CD4-positive, alpha-beta T cell treated with Interleukin-6 for 4 hours (primary cell): ENCODE measurements at regions not wholly inside any gene's neighbourhood (a gene's known extent, or its start where the extent isn't known, plus 50 kb on each side); places are given as distances from the start of the nearest gene placed in this dataset.

Experiments
- DNase-seq: peaks from one replicate; pipeline ENCODE4 v3.0.0-alpha.2; 2020; ENCODE audit warnings: mixed read lengths

DNA sequence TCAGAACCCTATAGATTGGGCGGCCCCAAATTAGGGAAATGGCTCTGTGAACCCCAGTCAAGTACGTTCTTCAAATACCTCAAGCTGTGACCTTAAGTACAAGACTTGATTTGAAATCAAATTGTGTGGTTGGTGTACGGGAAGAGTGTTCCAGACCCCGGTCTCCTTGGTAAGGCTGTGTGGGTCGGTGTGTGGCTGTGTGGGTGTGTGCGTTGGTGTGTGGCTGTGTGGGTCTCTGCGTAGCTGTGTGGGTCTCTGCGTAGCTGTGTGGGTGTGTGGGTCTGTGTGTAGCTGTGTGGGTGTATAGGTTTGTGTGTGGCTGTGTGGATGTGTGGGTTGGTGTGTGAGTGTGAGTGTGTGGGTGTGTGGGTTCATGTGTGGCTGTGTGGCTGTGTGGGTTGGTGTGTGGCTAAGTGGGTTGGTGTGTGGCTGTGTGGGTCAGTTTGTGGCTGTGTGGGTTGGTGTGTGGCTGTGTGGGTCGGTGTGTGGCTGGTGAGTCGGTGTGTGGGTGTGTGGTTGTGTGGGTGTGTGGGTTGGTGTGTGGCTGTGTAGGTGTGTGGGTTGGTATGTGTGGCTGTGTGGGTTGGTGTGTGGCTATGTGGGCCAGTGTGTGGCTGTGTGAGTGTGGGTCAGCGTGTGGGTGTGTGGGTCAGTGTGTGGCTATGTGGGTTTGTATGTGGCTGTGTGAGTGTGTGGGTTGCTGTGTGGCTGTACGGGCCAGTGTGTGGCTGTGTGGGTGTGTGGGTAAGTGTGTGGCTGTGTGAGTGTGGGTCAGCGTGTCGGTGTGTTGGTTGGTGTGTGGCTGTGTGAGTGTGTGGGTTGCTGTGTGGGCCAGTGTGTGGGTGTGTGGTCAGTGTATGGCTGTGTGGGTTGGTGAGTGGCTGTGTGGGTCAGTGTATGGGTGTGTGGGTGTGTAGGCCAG, 238.7 kb upstream of the ZFHX3 start:
- no peak for DNase-seq

GRCh38 chr16:73285436-73286201, 237.7 kb upstream of the ZFHX3 start:
- no peak for DNase-seq

DNA sequence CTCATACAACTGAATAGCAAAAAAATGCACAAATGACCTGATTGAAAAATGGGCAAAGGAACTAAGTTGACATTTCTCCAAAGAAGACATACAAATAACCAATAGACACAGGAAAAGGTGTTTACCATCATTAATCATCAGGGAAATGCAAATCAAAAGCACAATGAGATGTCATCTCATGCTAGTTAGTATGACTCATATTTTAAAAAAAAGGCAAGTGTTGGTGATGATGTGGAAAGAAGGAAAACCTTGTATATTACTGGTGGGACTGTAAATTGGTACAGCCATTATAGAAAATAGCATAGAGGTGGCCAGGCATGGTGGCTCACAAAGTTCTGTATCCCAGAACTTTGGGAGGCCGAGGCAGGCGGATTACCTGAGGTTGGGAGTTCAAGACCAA, 232.5 kb upstream of the ZFHX3 start:
- no peak for DNase-seq

DNA sequence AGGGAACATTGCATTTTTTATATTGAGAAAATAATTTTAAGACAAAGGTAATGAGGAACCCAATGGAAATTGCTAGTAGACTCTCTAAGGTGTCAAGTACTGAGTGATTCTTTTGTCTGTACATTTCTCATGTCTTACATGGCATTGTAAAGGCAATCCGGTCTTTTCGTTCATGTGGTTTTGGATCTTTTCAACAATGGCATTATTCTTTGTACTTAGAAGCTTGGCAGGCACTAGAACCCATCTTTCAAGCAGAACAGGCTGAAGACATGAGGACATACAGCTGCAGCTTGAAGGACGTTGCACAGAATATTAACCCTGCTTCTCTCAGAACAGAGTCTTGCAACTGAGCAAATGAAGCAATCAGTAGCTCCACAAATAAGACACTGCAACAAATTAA, 231.5 kb upstream of the ZFHX3 start:
- DNase-seq = no peak

DNA sequence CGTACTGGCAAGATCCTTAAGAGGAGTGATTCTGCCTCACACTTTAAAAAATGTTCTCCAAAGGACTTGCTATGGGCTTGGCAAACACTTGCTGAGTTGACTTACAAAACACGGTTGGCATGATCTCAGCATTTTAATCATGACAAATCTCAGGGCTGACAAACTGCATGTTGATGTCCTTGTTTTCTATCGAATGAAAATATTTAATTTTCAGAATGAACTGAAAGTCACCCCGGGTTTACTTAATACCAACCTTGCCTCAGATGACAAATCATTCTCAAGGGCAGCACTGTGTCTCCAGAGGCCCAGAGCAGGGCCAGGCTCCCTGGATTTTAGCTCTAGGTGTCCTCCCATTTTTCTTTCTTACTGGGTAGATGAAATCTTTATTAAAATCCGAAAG, 229.1 kb upstream of the ZFHX3 start:
- no peak for DNase-seq

GRCh38 chr16:73275448-73275847, 227.5 kb upstream of the ZFHX3 start:
- no peak for DNase-seq

GRCh38 chr16:73275024-73275423, 227.1 kb upstream of the ZFHX3 start:
- no peak for DNase-seq

- DNase-seq = no peak
Observed at GRCh38 chr16:73274140-73274539, 226.2 kb upstream of the ZFHX3 start.

DNA sequence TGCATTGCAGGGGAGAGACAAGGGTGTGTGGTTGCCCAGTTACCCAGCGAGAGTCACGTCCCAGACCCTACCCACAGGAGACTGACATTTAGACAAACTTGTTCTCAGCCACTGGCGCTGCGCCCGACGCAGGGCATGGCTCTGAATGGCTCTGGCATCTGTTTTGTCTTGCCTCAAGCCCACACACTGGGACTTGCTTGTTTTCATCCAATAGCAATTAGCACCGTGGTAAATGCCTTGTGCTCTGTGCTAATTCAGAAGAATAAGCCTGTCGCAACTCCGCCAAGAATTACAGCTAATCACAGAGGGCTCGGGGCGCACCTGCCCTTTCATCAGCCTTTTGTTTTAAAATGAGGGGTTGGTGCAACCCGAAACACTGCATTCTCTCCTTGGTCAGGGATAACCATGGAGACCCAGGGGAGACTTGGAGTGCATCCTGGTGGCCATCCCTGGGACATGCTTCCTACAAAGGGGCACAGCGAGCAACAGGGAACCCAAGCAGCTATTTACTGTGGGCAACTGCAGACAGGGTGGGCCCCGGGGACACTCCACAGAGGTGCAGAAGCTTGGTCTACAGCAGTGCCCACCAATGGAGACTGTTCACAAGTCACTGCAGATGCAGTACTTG, 220.6 kb upstream of the ZFHX3 start:
- no peak for DNase-seq

GRCh38 chr16:73265935-73266334, 218.0 kb upstream of the ZFHX3 start:
- DNase-seq = no peak

DNA sequence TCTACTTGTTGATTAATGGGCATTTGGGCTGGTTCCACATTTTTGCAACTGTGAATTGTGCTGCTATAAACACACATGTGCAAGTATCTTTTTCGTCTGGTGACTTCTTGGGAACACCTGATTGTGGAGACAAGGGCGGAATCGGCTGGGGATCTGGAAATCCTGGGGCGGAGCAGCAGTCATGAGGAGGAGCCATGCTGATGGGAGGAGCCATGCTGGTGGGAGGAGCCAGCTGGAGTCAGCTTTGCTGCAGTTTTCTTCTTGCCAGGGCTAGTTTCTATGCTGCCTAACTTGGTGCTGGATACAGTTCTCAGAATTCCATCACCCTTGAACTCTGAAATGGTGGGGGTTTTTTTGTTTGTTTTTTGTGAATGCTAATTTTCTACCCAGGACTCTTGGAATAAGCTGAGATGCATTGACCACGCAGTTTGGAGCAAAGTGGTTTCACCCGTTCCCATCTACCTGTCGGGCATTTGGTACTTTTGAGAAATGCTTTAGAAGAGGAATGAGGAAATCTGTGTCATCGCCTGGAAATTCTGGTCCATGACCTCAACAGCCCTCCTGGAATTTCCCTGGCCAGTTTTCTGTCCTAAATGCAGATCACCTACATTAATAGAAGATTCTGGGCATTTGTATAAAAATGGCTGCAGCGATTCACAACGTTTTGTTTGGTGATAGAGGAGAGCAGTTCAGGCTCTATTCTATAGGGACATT, 217.4 kb upstream of the ZFHX3 start:
- no peak for DNase-seq

GRCh38 chr16:73262931-73263330, 215.0 kb upstream of the ZFHX3 start:
- no peak for DNase-seq

DNA sequence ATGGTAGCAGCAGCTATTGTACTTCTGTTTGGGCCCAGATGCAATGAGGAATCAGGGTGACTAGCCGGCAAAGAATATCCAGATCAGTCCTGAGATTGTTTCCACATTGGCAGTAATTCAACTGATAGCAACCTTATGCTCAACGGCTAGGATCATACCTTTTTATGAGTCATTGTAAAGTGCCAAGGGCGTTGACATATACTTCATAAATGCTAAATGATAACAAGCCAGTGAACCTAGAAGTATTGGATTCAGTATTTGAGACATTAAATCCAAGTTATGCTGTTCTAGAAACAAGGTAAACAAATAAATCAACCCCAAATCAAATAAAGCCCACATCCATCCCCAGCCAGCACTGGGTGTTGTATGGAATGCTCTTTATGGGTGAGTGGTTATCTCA, 207.1 kb upstream of the ZFHX3 start:
- no peak for DNase-seq

DNA sequence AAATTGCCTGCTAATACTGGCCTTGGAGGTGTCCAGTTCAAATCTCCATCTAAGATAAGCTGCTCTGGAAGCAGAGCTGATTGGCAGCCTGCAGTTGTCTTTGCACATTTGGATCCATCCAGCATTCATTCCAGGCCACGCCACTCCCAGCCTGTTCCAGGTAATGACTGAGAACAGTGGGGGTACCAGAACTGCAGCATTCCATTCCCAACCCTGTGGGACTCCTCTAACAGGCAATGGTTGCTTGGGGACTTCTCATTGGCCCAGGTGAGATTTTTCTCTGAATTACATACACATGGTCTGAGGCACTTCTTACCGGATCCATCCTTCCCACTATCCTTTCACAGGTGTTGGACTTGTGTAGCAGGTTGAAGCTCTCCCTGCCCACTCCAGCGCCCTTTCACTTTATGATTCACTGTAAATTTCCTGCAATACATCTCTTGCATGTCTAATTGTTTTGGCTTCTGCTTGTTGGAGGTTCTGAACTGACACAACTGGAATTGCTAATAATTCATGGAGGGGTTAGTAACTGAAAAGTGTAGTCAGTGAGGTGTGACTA, 206.1 kb upstream of the ZFHX3 start:
- DNase-seq = no peak

DNA sequence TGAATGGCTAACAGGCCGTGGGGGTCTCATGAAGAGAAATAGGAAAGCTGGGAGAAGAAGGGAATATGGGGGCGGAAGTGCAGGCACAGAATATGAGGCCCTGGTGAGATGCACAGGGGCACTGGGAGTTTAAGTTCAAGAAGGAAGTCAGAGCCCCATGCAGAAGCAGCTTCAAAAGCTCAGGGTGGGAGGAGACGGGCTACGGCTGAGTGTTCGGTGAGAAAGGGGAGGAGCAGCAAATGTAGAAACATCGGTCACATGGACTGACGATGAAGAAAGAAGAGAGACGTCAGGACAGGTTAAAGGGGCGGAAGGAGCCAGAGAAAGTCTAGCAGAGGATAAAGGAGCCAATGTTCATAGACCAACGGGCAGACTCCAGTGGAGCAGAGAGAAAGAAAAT, 204.5 kb upstream of the ZFHX3 start:
- no peak for DNase-seq

GRCh38 chr16:73251608-73252007, 203.7 kb upstream of the ZFHX3 start:
- DNase-seq = no peak

GRCh38 chr16:73248316-73248715, 200.4 kb upstream of the ZFHX3 start:
- no peak for DNase-seq

DNA sequence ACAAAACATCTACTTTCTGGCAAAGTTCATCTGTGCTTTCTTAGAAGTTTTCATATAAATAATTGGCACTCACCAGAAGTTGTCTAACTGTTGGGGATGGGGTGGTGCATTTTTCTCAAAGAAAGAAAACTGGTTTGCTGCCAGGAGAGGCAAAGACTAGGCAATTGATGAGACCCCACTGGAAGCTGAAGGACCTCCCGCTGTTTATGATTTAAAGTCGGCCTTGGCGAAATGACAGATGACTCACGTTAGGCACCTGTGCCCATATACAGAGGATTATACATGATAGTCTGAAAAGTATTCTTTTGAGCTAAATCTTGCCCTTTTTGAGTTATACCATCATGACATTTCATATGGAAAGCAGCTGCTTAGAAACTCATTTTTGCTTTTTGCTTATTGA, 193.0 kb upstream of the ZFHX3 start:
- DNase-seq = no peak

DNA sequence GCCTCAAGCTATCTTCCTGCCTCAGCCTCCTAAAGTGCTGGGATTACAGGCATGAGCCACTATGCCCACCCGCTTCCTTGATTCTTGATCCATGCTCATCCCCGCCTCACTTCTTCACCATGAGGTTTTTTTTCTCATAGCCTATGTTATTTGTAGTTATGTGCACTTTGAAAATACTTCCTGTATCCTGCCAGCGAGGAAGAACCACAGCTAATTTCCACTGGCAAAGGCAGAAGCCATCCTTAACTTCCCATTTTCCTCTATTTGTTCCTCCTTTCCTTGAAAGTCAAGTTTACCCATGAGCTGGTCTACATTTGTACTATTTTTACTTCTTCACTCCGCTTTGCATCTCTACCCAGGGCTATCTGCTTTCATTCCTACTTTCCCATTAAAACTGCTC, 189.7 kb upstream of the ZFHX3 start:
- DNase-seq = no peak

DNA sequence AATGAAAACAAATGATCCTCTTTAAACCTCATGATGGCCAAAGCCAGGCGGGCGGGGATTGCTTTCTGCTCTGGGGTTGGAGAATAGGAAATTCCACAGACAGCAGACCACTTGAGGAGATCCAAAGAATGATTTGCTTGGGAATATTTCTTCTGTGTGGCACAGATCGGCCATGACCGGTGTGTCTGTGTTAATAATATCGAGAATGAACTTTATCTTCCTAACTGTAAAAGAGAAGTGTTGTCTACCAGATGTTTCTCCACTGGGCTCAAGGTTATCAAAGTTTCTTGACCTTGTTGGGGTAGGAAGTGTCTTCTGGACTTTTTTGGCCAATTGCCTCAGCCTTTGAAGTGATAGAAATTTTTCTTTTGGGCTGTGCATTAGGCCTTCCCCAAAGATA, 186.6 kb upstream of the ZFHX3 start:
- DNase-seq = no peak

DNA sequence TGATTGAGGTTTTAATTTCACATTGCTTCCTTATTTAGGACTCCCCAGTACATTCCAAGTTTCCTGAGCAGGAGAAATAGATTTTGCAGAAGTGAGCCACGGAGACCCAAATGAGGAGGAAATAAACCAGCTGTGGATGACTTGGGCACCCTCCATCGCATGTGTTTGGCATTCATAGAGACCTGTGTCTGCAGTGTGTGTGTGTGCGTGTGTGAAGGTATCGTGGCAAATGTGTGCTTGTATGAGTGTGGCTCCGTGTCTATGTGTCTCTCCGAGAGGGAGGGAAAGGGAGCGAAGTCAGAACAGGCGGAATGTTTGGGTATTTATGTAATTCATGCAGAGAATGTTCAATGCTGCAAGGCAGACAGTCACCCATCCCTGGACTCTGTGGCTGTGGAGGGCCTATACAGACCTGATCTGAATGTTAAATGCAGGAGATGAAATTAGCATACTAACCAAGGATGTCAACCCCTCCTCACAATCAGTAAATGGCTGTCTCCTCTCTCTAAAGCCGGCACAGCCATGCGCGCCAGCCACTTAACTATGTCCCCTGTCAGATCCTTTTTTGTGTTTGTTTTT, 186.0 kb upstream of the ZFHX3 start:
- DNase-seq = no peak

DNA sequence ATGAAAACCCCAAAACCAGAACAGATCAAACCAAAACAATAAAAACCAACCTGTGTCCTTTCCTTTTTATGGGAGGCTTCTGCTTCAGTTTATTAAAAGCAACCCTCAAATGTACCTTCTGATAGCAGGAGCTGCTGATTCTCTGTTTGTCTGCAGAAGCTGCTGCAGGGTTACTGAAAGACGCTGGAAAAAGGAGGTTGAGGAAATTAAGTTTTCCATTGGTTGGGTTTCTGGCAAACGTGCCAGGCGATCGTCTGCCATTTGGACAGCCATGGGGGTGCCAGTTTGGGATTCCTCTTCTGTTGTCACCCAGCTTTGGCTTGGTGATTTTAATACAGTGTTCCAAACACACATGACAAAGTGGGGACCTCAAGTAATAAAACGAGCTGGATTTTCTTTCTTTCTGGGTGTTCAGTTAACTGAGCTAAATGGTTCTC, 185.4 kb upstream of the ZFHX3 start:
- no peak for DNase-seq
